HCT116 (cell line): ENCODE measurements at regions not wholly inside any gene's neighbourhood (a gene's known extent, or its start where the extent isn't known, plus 50 kb on each side); places are given as distances from the start of the nearest gene placed in this dataset.

Source experiments
- ATAC-seq: fragments of 200-7000 bp; cut with Tn5 transposase; 2 replicates; pipeline ENCODE4 v1.9.1; 2020; ENCODE audit warnings: mild to moderate bottlenecking, moderate library complexity
- BruUV-seq: library from RNA; stranded (reverse); fragments of 400-500 nt; replicated peaks from 2 replicates; lab custom pipeline; 2021; lab: Mats Ljungman, UMichigan
- CTCF ChIA-PET: fragments of 300-600 bp; sonication (Branson Sonifier 250); formaldehyde crosslinking; loops from one replicate; lab custom pipeline; 2021; ENCODE audit warnings: antibody characterized with exemption; lab: Charles Lee
- POLR2A ChIA-PET: fragments of 300-600, 350-600 bp; sonication (Branson Sonifier 250); formaldehyde crosslinking; loops from one replicate; lab custom pipeline; 2021; ENCODE audit warnings: antibody characterized with exemption; lab: Charles Lee
- RAD21 ChIA-PET, 2 experiments: fragments of 300-600 bp; sonication (Branson Sonifier 250); formaldehyde crosslinking; loops; one replicate each; lab custom pipeline; 2023; ENCODE audit warnings: low total read pairs in 2 of 2; ENCODE audit not compliant: uncharacterized antibody in 2 of 2, unreplicated experiment in 2 of 2, low non-redundant PET in 1 of 2; lab: Charles Lee
- DNase-seq: peaks from one replicate; pipeline ENCODE4 v3.0.0-alpha.2; 2010; ENCODE audit warnings: low read depth, low spot score
- H2AFZ ChIP-seq: fragments of 200-600 bp; shearing (Covaris generic), sonication (generic); 2 replicates; pipeline ENCODE4 v1.6.1; 2017; ENCODE audit warnings: low read depth, mixed run types, mixed read lengths, antibody characterized with exemption, low read length; ENCODE audit not compliant: poor library complexity, severe bottlenecking
- H3K27ac ChIP-seq: 2 replicates; pipeline ENCODE4 v1.5.1; 2012; ENCODE audit warnings: low read depth, low read length
- H3K27me3 ChIP-seq: fragments of 200-600 bp; sonication (generic); 2 replicates; pipeline ENCODE4 v1.6.1; 2016; ENCODE audit warnings: mixed run types, low read length, mixed read lengths; ENCODE audit not compliant: insufficient read depth
- H3K36me3 ChIP-seq, 2 experiments: fragments of 200-500 bp in 1 of 2; fragments of 200-600 bp in 1 of 2; sonication (Bioruptor generic) in 1 of 2; sonication (generic) in 1 of 2; 2 replicates each; pipeline versions ENCODE4 v1.5.1 to v1.6.1; 2014 to 2016; ENCODE audit warnings: low read length in 2 of 2, inconsistent platforms in 1 of 2, mixed read lengths in 1 of 2, mixed run types in 1 of 2; ENCODE audit not compliant: insufficient read depth in 2 of 2, control insufficient read depth in 1 of 2
- H3K4me1 ChIP-seq, 2 experiments: fragments of 200-600 bp in 1 of 2; sonication (generic) in 1 of 2; 2 replicates each; pipeline versions ENCODE4 v1.5.1 to v1.6.1; 2012 to 2017; ENCODE audit warnings: low read length in 2 of 2, inconsistent platforms in 1 of 2, mild to moderate bottlenecking in 1 of 2, mixed read lengths in 1 of 2, mixed run types in 1 of 2, moderate library complexity in 1 of 2; ENCODE audit not compliant: insufficient read depth in 2 of 2, control insufficient read depth in 1 of 2
- H3K4me2 ChIP-seq: fragments of 200-600 bp; sonication (generic); 2 replicates; pipeline ENCODE4 v1.6.1; 2017; ENCODE audit warnings: mixed run types, low read length, mixed read lengths
- H3K4me3 ChIP-seq, 2 experiments: fragments of 200-600 bp in 1 of 2; sonication (generic) in 1 of 2; replicated peaks in 1 of 2; 2 replicates each; pipeline ENCODE4 v1.5.1; 2011 to 2016; ENCODE audit warnings: low read length in 2 of 2, control low read depth in 1 of 2, low read depth in 1 of 2, mild to moderate bottlenecking in 1 of 2, mixed read lengths in 1 of 2, mixed run types in 1 of 2
- H3K79me2 ChIP-seq: fragments of 200-600 bp; sonication (generic); 2 replicates; pipeline ENCODE4 v1.6.1; 2017; ENCODE audit warnings: mild to moderate bottlenecking, mixed run types, low read length, moderate library complexity, mixed read lengths; ENCODE audit not compliant: insufficient read depth
- H3K9ac ChIP-seq: fragments of 200-600 bp; sonication (generic); 2 replicates; pipeline ENCODE4 v1.6.1; 2016; ENCODE audit warnings: low read length, mixed read lengths
- H3K9me2 ChIP-seq: fragments of 200-600 bp; sonication (generic), shearing (Covaris generic); 2 replicates; pipeline ENCODE4 v1.6.1; 2017; ENCODE audit warnings: mixed run types, mild to moderate bottlenecking, moderate library complexity; ENCODE audit not compliant: insufficient read depth
- H3K9me3 ChIP-seq, 2 experiments: fragments of 200-500 bp in 1 of 2; fragments of 200-600 bp in 1 of 2; sonication (Bioruptor generic) in 1 of 2; sonication (generic) in 1 of 2; 2 replicates each; pipeline ENCODE4 v1.6.1; 2014 to 2017; ENCODE audit warnings: low read length in 2 of 2, mixed read lengths in 2 of 2, inconsistent platforms in 1 of 2, low read depth in 1 of 2, mild to moderate bottlenecking in 1 of 2, mixed run types in 1 of 2, moderate library complexity in 1 of 2; ENCODE audit not compliant: control insufficient read depth in 1 of 2, insufficient read depth in 1 of 2
- H4K20me1 ChIP-seq: fragments of 200-600 bp; sonication (generic), shearing (Covaris generic); 2 replicates; pipeline ENCODE4 v1.6.1; 2017; ENCODE audit warnings: mixed run types, mild to moderate bottlenecking, moderate library complexity; ENCODE audit not compliant: insufficient read depth
- CBX3 ChIP-seq: IDR thresholded peaks from 2 replicates; pipeline ENCODE4 v1.6.1; 2012; ENCODE audit warnings: low read depth
- CEBPB ChIP-seq: IDR thresholded peaks from 2 replicates; pipeline ENCODE4 v1.6.1; 2012; ENCODE audit warnings: low read depth
- CTCF ChIP-seq, 3 experiments: fragments of 200-600 bp in 1 of 3; sonication (generic) in 1 of 3; IDR thresholded peaks in 2 of 3; conservative IDR thresholded peaks in 1 of 3; 2 replicates each; pipeline ENCODE4 v1.5.1; 2012 to 2017; ENCODE audit warnings: low read depth in 2 of 3, low read length in 2 of 3, antibody characterized with exemption in 1 of 3, borderline replicate concordance in 1 of 3, control low read depth in 1 of 3, mild to moderate bottlenecking in 1 of 3, mixed read lengths in 1 of 3, mixed run types in 1 of 3, moderate library complexity in 1 of 3; ENCODE audit not compliant: insufficient read depth in 1 of 3
- ELF1 ChIP-seq: IDR thresholded peaks from 2 replicates; pipeline ENCODE4 v1.6.1; 2012; ENCODE audit warnings: low read depth, borderline replicate concordance
- EZH2 ChIP-seq: fragments of 200-600 bp; sonication (generic); IDR thresholded peaks from 2 replicates; pipeline ENCODE4 v1.6.1; 2017; ENCODE audit warnings: antibody characterized with exemption, mixed run types
- EZH2phosphoT487 ChIP-seq: fragments of 200-600 bp; IDR thresholded peaks from 2 replicates; pipeline ENCODE4 v1.6.1; 2018; ENCODE audit warnings: antibody characterized with exemption, borderline replicate concordance
- FOSL1 ChIP-seq: IDR thresholded peaks from 2 replicates; pipeline ENCODE4 v1.6.1; 2012; ENCODE audit warnings: low read depth
- JUND ChIP-seq: IDR thresholded peaks from 2 replicates; pipeline ENCODE4 v1.6.1; 2012
- MAX ChIP-seq: IDR thresholded peaks from 2 replicates; pipeline ENCODE4 v1.6.1; 2012
- RAD21 ChIP-seq: IDR thresholded peaks from 2 replicates; pipeline ENCODE4 v1.6.1; 2012; ENCODE audit warnings: low read depth, mild to moderate bottlenecking
- REST ChIP-seq: IDR thresholded peaks from 2 replicates; pipeline ENCODE4 v1.6.1; 2012; ENCODE audit warnings: low read depth
- SIN3A ChIP-seq: IDR thresholded peaks from 2 replicates; pipeline ENCODE4 v1.6.1; 2012; ENCODE audit warnings: low read depth
- SP1 ChIP-seq: IDR thresholded peaks from 2 replicates; pipeline ENCODE4 v1.6.1; 2012; ENCODE audit warnings: low read depth
- SRF ChIP-seq: IDR thresholded peaks from 2 replicates; pipeline ENCODE4 v1.6.1; 2012; ENCODE audit warnings: low read depth
- TCF7L2 ChIP-seq: IDR thresholded peaks from 2 replicates; pipeline ENCODE4 v1.7.0; 2011; ENCODE audit warnings: borderline replicate concordance, inconsistent platforms; ENCODE audit not compliant: insufficient read depth, insufficient read length; ENCODE audit errors: extremely low read depth
- ZBTB33 ChIP-seq: IDR thresholded peaks from 2 replicates; pipeline ENCODE4 v1.6.1; 2011; ENCODE audit warnings: mild to moderate bottlenecking, low read length, moderate library complexity; ENCODE audit not compliant: insufficient replicate concordance; ENCODE audit errors: extremely low read depth
- ZFX ChIP-seq: fragments of 450-650 bp; IDR thresholded peaks from 2 replicates; pipeline ENCODE4 v1.6.1; 2017
- intact Hi-C: fragments of 100-400 bp; cut with micrococcal nuclease; formaldehyde crosslinking; loops from 2 replicates; pipeline ENCODE4 v1.10.0; 2022

- no peak overlapping the region for H3K4me3 ChIP-seq
- H4K20me1 ChIP-seq = no peaks in the 10 kb centered on the region
- H3K27me3 ChIP-seq = no peaks in the 10 kb centered on the region
- ChIA-PET CTCF (no interaction called here), RAD21 (no interaction called here), POLR2A (no interaction called here)
- H3K4me1 ChIP-seq = no peaks in the 10 kb centered on the region
- H3K9ac ChIP-seq = no peak overlapping the region
- no peak overlapping the region for H3K4me2 ChIP-seq
- no peak overlapping the region for H3K27ac ChIP-seq
- no peak for TF ChIP-seq CTCF (IDR thresholded peaks at IDR 0.05 in 2 of 3, conservative IDR thresholded peaks at IDR 0.05 in 1 of 3; ENCODE audit: borderline replicate concordance in 1 of 3, insufficient read depth in 1 of 3, low read depth in 2 of 3, low read length in 2 of 3)
- no peak for TF ChIP-seq SIN3A
- no peak for TF ChIP-seq CBX3
- no peak for TF ChIP-seq SP1
- no peak for TF ChIP-seq REST
- TF ChIP-seq ZFX = no peak
- TF ChIP-seq SRF = no peak
- no peak for TF ChIP-seq ELF1
- no peak for TF ChIP-seq MAX
- TF ChIP-seq ZBTB33 = no peak
- no peak for TF ChIP-seq FOSL1
- TF ChIP-seq EZH2phosphoT487 = no peak
- no peak for TF ChIP-seq RAD21
- no peak for TF ChIP-seq CEBPB
- TF ChIP-seq EZH2 = no peak
- no peak for TF ChIP-seq JUND
- no peak for TF ChIP-seq TCF7L2
- H3K79me2 ChIP-seq = no peaks in the 10 kb centered on the region
- no peaks in the 10 kb centered on the region for H3K36me3 ChIP-seq
- intact Hi-C loops = no loop called here
- no TSS peak for BruUV-seq
- no peaks in the 10 kb centered on the region for H3K9me2 ChIP-seq
- H2AFZ ChIP-seq = no peak overlapping the region
- DNase-seq = no peak
- no peaks in the 10 kb centered on the region for H3K9me3 ChIP-seq
- ATAC-seq = no peak
Observed at GRCh38 chr6:119610265-119610664, 260.7 kb upstream of the MAN1A1 start.
